Liver (tissue), 3 donors: ENCODE measurements at regions not wholly inside any gene's neighbourhood (a gene's known extent, or its start where the extent isn't known, plus 50 kb on each side); places are given as distances from the start of the nearest gene placed in this dataset.

Experiments
- EGR1 ChIP-seq, 2 donors: IDR thresholded peaks; 2 replicates each; pipeline ENCODE4 v1.6.1; 2016 to 2018; ENCODE audit warnings: antibody characterized with exemption in 2 of 2, low read depth in 2 of 2
- GABPA ChIP-seq, 2 donors: IDR thresholded peaks in 1 of 2; conservative IDR thresholded peaks in 1 of 2; 2 replicates each; pipeline ENCODE4 v1.6.1; 2016; ENCODE audit warnings: antibody characterized with exemption in 2 of 2, mild to moderate bottlenecking in 1 of 2, moderate library complexity in 1 of 2
- HNF4G ChIP-seq: IDR thresholded peaks from 2 replicates; pipeline ENCODE4 v1.6.1; 2016; ENCODE audit warnings: antibody characterized with exemption
- JUND ChIP-seq, 2 donors: IDR thresholded peaks; 2 replicates each; pipeline ENCODE4 v1.6.1; 2016; ENCODE audit warnings: antibody characterized with exemption in 2 of 2
- NR2F2 ChIP-seq: IDR thresholded peaks from 2 replicates; pipeline ENCODE4 v1.6.1; 2016; ENCODE audit warnings: antibody characterized with exemption
- RXRA ChIP-seq, 2 donors: IDR thresholded peaks; 2 replicates each; pipeline ENCODE4 v1.6.1; 2017 to 2018; ENCODE audit warnings: antibody characterized with exemption in 2 of 2, mild to moderate bottlenecking in 1 of 2
- TAF1 ChIP-seq: conservative IDR thresholded peaks from 2 replicates; pipeline ENCODE4 v1.6.1; 2016; ENCODE audit warnings: antibody characterized with exemption, mild to moderate bottlenecking
- YY1 ChIP-seq: IDR thresholded peaks from 2 replicates; pipeline ENCODE4 v1.6.1; 2016; ENCODE audit warnings: antibody characterized with exemption, mild to moderate bottlenecking
- TF ChIP-seq, protein P1 (sequence below): fragments of 150-350 bp; IDR thresholded peaks from 2 replicates; pipeline ENCODE4 v1.5.1; 2017; ENCODE audit warnings: improper control_type of control experiment, low read depth, low read length; ENCODE audit not compliant: missing input control
- TF ChIP-seq, protein P2 (sequence below): IDR thresholded peaks from 2 replicates; pipeline ENCODE4 v1.6.1; 2016; ENCODE audit warnings: antibody characterized with exemption
- TF ChIP-seq, protein P3 (sequence below): IDR thresholded peaks from 2 replicates; pipeline ENCODE4 v1.6.1; 2016; ENCODE audit warnings: antibody characterized with exemption, mild to moderate bottlenecking
- donor health status: healthy.
- donor health status: healthy.

DNA sequence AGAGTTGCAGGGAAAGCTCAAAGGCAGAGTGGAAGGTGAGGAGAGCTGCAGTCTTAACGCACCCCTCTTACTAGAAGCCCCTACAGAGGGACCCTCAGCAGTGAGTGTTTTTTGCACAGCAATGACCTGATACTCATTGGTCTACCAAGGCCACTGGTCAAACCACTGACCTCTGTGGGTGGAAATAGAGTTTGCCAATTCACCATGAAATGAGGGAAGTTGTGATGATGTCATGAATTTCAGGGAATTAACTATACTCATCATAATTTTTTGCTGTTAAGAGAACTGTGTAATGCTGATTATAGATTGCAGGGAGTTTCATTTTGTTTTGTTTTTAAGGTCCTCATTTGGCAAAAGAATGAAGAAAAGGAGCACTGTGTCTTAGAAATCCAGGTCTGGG lies 101.7 kb upstream of the SMAD3 start:
- TF ChIP-seq, protein P1, sequence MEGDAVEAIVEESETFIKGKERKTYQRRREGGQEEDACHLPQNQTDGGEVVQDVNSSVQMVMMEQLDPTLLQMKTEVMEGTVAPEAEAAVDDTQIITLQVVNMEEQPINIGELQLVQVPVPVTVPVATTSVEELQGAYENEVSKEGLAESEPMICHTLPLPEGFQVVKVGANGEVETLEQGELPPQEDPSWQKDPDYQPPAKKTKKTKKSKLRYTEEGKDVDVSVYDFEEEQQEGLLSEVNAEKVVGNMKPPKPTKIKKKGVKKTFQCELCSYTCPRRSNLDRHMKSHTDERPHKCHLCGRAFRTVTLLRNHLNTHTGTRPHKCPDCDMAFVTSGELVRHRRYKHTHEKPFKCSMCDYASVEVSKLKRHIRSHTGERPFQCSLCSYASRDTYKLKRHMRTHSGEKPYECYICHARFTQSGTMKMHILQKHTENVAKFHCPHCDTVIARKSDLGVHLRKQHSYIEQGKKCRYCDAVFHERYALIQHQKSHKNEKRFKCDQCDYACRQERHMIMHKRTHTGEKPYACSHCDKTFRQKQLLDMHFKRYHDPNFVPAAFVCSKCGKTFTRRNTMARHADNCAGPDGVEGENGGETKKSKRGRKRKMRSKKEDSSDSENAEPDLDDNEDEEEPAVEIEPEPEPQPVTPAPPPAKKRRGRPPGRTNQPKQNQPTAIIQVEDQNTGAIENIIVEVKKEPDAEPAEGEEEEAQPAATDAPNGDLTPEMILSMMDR, result no peak
- TF ChIP-seq, protein P2, sequence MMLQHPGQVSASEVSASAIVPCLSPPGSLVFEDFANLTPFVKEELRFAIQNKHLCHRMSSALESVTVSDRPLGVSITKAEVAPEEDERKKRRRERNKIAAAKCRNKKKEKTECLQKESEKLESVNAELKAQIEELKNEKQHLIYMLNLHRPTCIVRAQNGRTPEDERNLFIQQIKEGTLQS, result no peak
- TF ChIP-seq RXRA (IDR thresholded peaks at IDR 0.05), result no peak
- TF ChIP-seq, protein P3, sequence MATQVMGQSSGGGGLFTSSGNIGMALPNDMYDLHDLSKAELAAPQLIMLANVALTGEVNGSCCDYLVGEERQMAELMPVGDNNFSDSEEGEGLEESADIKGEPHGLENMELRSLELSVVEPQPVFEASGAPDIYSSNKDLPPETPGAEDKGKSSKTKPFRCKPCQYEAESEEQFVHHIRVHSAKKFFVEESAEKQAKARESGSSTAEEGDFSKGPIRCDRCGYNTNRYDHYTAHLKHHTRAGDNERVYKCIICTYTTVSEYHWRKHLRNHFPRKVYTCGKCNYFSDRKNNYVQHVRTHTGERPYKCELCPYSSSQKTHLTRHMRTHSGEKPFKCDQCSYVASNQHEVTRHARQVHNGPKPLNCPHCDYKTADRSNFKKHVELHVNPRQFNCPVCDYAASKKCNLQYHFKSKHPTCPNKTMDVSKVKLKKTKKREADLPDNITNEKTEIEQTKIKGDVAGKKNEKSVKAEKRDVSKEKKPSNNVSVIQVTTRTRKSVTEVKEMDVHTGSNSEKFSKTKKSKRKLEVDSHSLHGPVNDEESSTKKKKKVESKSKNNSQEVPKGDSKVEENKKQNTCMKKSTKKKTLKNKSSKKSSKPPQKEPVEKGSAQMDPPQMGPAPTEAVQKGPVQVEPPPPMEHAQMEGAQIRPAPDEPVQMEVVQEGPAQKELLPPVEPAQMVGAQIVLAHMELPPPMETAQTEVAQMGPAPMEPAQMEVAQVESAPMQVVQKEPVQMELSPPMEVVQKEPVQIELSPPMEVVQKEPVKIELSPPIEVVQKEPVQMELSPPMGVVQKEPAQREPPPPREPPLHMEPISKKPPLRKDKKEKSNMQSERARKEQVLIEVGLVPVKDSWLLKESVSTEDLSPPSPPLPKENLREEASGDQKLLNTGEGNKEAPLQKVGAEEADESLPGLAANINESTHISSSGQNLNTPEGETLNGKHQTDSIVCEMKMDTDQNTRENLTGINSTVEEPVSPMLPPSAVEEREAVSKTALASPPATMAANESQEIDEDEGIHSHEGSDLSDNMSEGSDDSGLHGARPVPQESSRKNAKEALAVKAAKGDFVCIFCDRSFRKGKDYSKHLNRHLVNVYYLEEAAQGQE, result no peak
- no peak for TF ChIP-seq JUND (IDR thresholded peaks at IDR 0.05)
- TF ChIP-seq HNF4G, result no peak
- no peak for TF ChIP-seq GABPA (IDR thresholded peaks at IDR 0.05 in 1 of 2, conservative IDR thresholded peaks at IDR 0.05 in 1 of 2)
- TF ChIP-seq YY1, result no peak
- no peak for TF ChIP-seq EGR1 (IDR thresholded peaks at IDR 0.05; ENCODE audit: low read depth in 2 of 2)
- TF ChIP-seq TAF1, result no peak
- TF ChIP-seq NR2F2, result no peak
